H9 (cell line): ENCODE measurements at regions not wholly inside any gene's neighbourhood (a gene's known extent, or its start where the extent isn't known, plus 50 kb on each side); places are given as distances from the start of the nearest gene placed in this dataset.
"Not testable (repeated sequence)": the region's sequence is repeated elsewhere in the genome, so short reads cannot be mapped to it uniquely, and the experiment has no call there.

ENCODE experiments used
- DNase-seq: peaks from one replicate; pipeline ENCODE4 v3.0.0-alpha.2; 2017
- H2AFZ ChIP-seq: one replicate; pipeline ENCODE4 v1.6.1; 2013; ENCODE audit warnings: mild to moderate bottlenecking, low read length, control low read depth, moderate library complexity
- H2AK5ac ChIP-seq: 2 replicates; pipeline ENCODE4 v1.6.1; 2013; ENCODE audit warnings: low read length, control low read depth, mixed read lengths; ENCODE audit not compliant: insufficient read length
- H2BK120ac ChIP-seq: one replicate; pipeline ENCODE4 v1.6.1; 2013; ENCODE audit warnings: low read depth, mild to moderate bottlenecking, low read length, control low read depth, inconsistent platforms; ENCODE audit not compliant: poor library complexity, severe bottlenecking
- H2BK12ac ChIP-seq: 2 replicates; pipeline ENCODE4 v1.6.1; 2013; ENCODE audit warnings: low read length, control low read depth, mixed read lengths, low read depth; ENCODE audit not compliant: insufficient read length
- H2BK15ac ChIP-seq: 2 replicates; pipeline ENCODE4 v1.6.1; 2013; ENCODE audit warnings: low read depth, low read length, control low read depth
- H2BK20ac ChIP-seq: one replicate; pipeline ENCODE4 v1.6.1; 2013; ENCODE audit warnings: low read depth, mild to moderate bottlenecking, low read length, control low read depth, inconsistent platforms; ENCODE audit not compliant: poor library complexity, severe bottlenecking
- H2BK5ac ChIP-seq: 2 replicates; pipeline ENCODE4 v1.6.1; 2013; ENCODE audit warnings: low read length, control low read depth, mixed read lengths; ENCODE audit not compliant: insufficient read length
- H3K14ac ChIP-seq: 2 replicates; pipeline ENCODE4 v1.6.1; 2013; ENCODE audit warnings: low read length, control low read depth; ENCODE audit not compliant: insufficient read depth
- H3K18ac ChIP-seq: 2 replicates; pipeline ENCODE4 v1.6.1; 2013; ENCODE audit warnings: low read depth, mild to moderate bottlenecking, mixed read lengths, low read length, control low read depth; ENCODE audit not compliant: insufficient read length
- H3K23ac ChIP-seq: 2 replicates; pipeline ENCODE4 v1.6.1; 2013; ENCODE audit warnings: low read length, control low read depth, mixed read lengths, low read depth; ENCODE audit not compliant: insufficient read length
- H3K23me2 ChIP-seq: 2 replicates; pipeline ENCODE4 v1.6.1; 2013; ENCODE audit warnings: low read depth, mild to moderate bottlenecking, mixed read lengths, low read length, control low read depth; ENCODE audit not compliant: insufficient read length, poor library complexity, severe bottlenecking
- H3K27ac ChIP-seq: 2 replicates; pipeline ENCODE4 v1.5.1; 2013; ENCODE audit warnings: low read length, control low read depth, mixed read lengths, low read depth; ENCODE audit not compliant: insufficient read length
- H3K27me3 ChIP-seq: 2 replicates; pipeline ENCODE4 v1.6.1; 2013; ENCODE audit warnings: low read length, control low read depth, inconsistent platforms; ENCODE audit not compliant: insufficient read depth
- H3K4ac ChIP-seq: 2 replicates; pipeline ENCODE4 v1.6.1; 2013; ENCODE audit warnings: low read depth, mild to moderate bottlenecking, control low read depth, inconsistent platforms, low read length, moderate library complexity
- H3K4me1 ChIP-seq: 2 replicates; pipeline ENCODE4 v1.6.1; 2013; ENCODE audit warnings: low read length, control low read depth, inconsistent platforms; ENCODE audit not compliant: insufficient read depth
- H3K4me2 ChIP-seq: 2 replicates; pipeline ENCODE4 v1.6.1; 2013; ENCODE audit warnings: low read length, control low read depth, mixed read lengths; ENCODE audit not compliant: insufficient read length, insufficient read depth
- H3K56ac ChIP-seq: 2 replicates; pipeline ENCODE4 v1.6.1; 2013; ENCODE audit warnings: low read depth, mild to moderate bottlenecking, mixed read lengths, low read length, control low read depth; ENCODE audit not compliant: insufficient read length
- H3K79me1 ChIP-seq: 2 replicates; pipeline ENCODE4 v1.6.1; 2013; ENCODE audit warnings: low read depth, mild to moderate bottlenecking, moderate library complexity, low read length, control low read depth, inconsistent platforms; ENCODE audit not compliant: insufficient read depth, poor library complexity, severe bottlenecking
- H3K79me2 ChIP-seq: 2 replicates; pipeline ENCODE4 v1.6.1; 2013; ENCODE audit warnings: low read length, control low read depth, inconsistent platforms; ENCODE audit not compliant: insufficient read depth
- H3K9ac ChIP-seq: 2 replicates; pipeline ENCODE4 v1.6.1; 2013; ENCODE audit warnings: low read length, control low read depth, mixed read lengths; ENCODE audit not compliant: insufficient read length; ENCODE audit errors: extremely low read depth
- H3K9me3 ChIP-seq: one replicate; pipeline ENCODE4 v1.6.1; 2013; ENCODE audit warnings: low read depth, low read length, inconsistent platforms; ENCODE audit not compliant: control insufficient read depth
- H3T11ph ChIP-seq: one replicate; pipeline ENCODE4 v1.6.1; 2013; ENCODE audit warnings: mild to moderate bottlenecking, low read length, control low read depth, inconsistent platforms
- H4K20me1 ChIP-seq: one replicate; pipeline ENCODE4 v1.6.1; 2013; ENCODE audit not compliant: control insufficient read depth, insufficient read length, insufficient read depth
- H4K5ac ChIP-seq: 2 replicates; pipeline ENCODE4 v1.6.1; 2013; ENCODE audit warnings: low read depth, mild to moderate bottlenecking, mixed read lengths, low read length, control low read depth; ENCODE audit not compliant: insufficient read length
- H4K8ac ChIP-seq: replicated peaks from 2 replicates; pipeline ENCODE4 v1.6.1; 2013; ENCODE audit warnings: low read length, control low read depth, mixed read lengths, low read depth; ENCODE audit not compliant: insufficient read length
- H4K91ac ChIP-seq: 2 replicates; pipeline ENCODE4 v1.6.1; 2013; ENCODE audit warnings: low read depth, mild to moderate bottlenecking, moderate library complexity, mixed read lengths, low read length, control low read depth; ENCODE audit not compliant: insufficient read length
- H3K27ac Mint-ChIP-seq, 3 experiments: 2 replicates in 2 of 3; 3 replicates in 1 of 3; pipeline ENCODE4 v1.8.0; 2020 to 2021; ENCODE audit warnings: mixed read lengths in 3 of 3, mild to moderate bottlenecking in 1 of 3, moderate library complexity in 1 of 3
- H3K27me3 Mint-ChIP-seq: 2 replicates; pipeline ENCODE4 v1.8.0; 2021; ENCODE audit warnings: low read depth, mild to moderate bottlenecking, moderate library complexity, mixed read lengths
- H3K36me3 Mint-ChIP-seq, 3 experiments: 2 replicates in 2 of 3; 3 replicates in 1 of 3; pipeline ENCODE4 v1.8.0; 2020 to 2021; ENCODE audit warnings: low read depth in 3 of 3, mixed read lengths in 3 of 3; ENCODE audit not compliant: insufficient read depth in 1 of 3
- H3K4me1 Mint-ChIP-seq, 2 experiments: 2 replicates each; pipeline ENCODE4 v1.8.0; 2020; ENCODE audit warnings: mixed read lengths in 2 of 2
- H3K4me3 Mint-ChIP-seq, 2 experiments: 2 replicates in 1 of 2; 3 replicates in 1 of 2; pipeline ENCODE4 v1.8.0; 2020 to 2021; ENCODE audit warnings: mild to moderate bottlenecking in 2 of 2, mixed read lengths in 2 of 2, moderate library complexity in 1 of 2
- H3K9me3 Mint-ChIP-seq, 2 experiments: 2 replicates in 1 of 2; 3 replicates in 1 of 2; pipeline ENCODE4 v1.8.0; 2020; ENCODE audit warnings: mild to moderate bottlenecking in 2 of 2, mixed read lengths in 2 of 2, moderate library complexity in 1 of 2
- CTCF ChIP-seq: fragments of 200-600 bp; sonication (generic); conservative IDR thresholded peaks from 3 replicates; pipeline ENCODE4 v1.8.0; 2021; ENCODE audit warnings: antibody characterized with exemption, mild to moderate bottlenecking
- WGBS: extraction: QIAGEN DNeasy Blood & Tissue Kit; methylation state at CpG from one replicate; pipeline ENCODE4 v1.1.7; 2013; ENCODE audit warnings: missing lambda C conversion rate, low lambda C conversion rate, mixed read lengths; ENCODE audit not compliant: insufficient read length; ENCODE audit errors: extremely low coverage; 5-methylcytosine and 5-hydroxymethylcytosine counted together

GRCh38 chr4:28508636-28509035 lies 1648.0 kb downstream of the STIM2 start:
- Mint-ChIP-seq H3K36me3 (no peaks in the 10 kb centered on the region), H3K4me3 (no peak overlapping the region)
- H3T11ph ChIP-seq, result no peak overlapping the region

GRCh38 chr4:28514766-28515165 lies 1654.1 kb downstream of the STIM2 start:
- not testable (repeated sequence) for H2AFZ ChIP-seq, H3K27ac Mint-ChIP-seq, H3T11ph ChIP-seq, H3K79me2 ChIP-seq, H2BK20ac ChIP-seq, H3K4ac ChIP-seq, H4K20me1 ChIP-seq, H2BK15ac ChIP-seq, H2AK5ac ChIP-seq, DNase-seq, H3K14ac ChIP-seq, H3K79me1 ChIP-seq, H3K9me3 ChIP-seq, H3K27me3 Mint-ChIP-seq, H2BK120ac ChIP-seq, H4K8ac ChIP-seq, H3K4me1 Mint-ChIP-seq, H2BK12ac ChIP-seq, H3K4me1 ChIP-seq, H3K4me2 ChIP-seq, H3K9me3 Mint-ChIP-seq, H4K5ac ChIP-seq, H3K27ac ChIP-seq, H2BK5ac ChIP-seq, H3K56ac ChIP-seq, H3K18ac ChIP-seq, H3K4me3 Mint-ChIP-seq, H3K23ac ChIP-seq, H4K91ac ChIP-seq, H3K23me2 ChIP-seq, H3K9ac ChIP-seq, H3K36me3 Mint-ChIP-seq, H3K27me3 ChIP-seq
- WGBS, result no CpG with 5 or more reads among the region's 30 CpGs

More at GRCh38 chr4:28508636-28509035, 1648.0 kb downstream of the STIM2 start:
- no peak overlapping the region for H2BK20ac ChIP-seq
- no peak overlapping the region for H4K8ac ChIP-seq
- no peaks in the 10 kb centered on the region for H3K79me1 ChIP-seq
- no peak overlapping the region for H3K27ac ChIP-seq
- H4K91ac ChIP-seq, result no peak overlapping the region
- H3K23me2 ChIP-seq, result no peaks in the 10 kb centered on the region
- H2AFZ ChIP-seq, result no peak overlapping the region
- no peaks in the 10 kb centered on the region for H3K4me1 ChIP-seq
- no peak overlapping the region for H2BK12ac ChIP-seq
- H3K4me2 ChIP-seq, result no peak overlapping the region
- H2AK5ac ChIP-seq, result no peak overlapping the region
- no peak overlapping the region for H3K23ac ChIP-seq
- H3K27me3 ChIP-seq, result no peaks in the 10 kb centered on the region
- H2BK120ac ChIP-seq, result no peak overlapping the region
- no peaks in the 10 kb centered on the region for H3K79me2 ChIP-seq
- H3K9me3 Mint-ChIP-seq, result no peaks in the 10 kb centered on the region; a peak in 1 of 5 replicates
- no peak overlapping the region for H3K27ac Mint-ChIP-seq
- no peak overlapping the region for H3K56ac ChIP-seq
- no peak overlapping the region for H4K5ac ChIP-seq
- WGBS, result no CpG with 5 or more reads among the region's 9 CpGs
- H2BK15ac ChIP-seq, result no peak overlapping the region
- no peak overlapping the region for H3K9ac ChIP-seq
- H3K4me1 Mint-ChIP-seq, result peaks cover under 1 to 1% of the 10 kb centered on the region in 2 experiments; a peak in 3 of 4 replicates
- H2BK5ac ChIP-seq, result no peak overlapping the region
- no peaks in the 10 kb centered on the region for H3K27me3 Mint-ChIP-seq
- H3K14ac ChIP-seq, result no peak overlapping the region
- no peak for DNase-seq
- no peaks in the 10 kb centered on the region for H3K9me3 ChIP-seq
- no peaks in the 10 kb centered on the region for H4K20me1 ChIP-seq
- no peak overlapping the region for H3K4ac ChIP-seq
- H3K18ac ChIP-seq, result no peak overlapping the region
- TF ChIP-seq CTCF, result no peak
